Activated T-cell treated with anti-CD3 and anti-CD28 coated beads, Interleukin-2, amount 50 U/mL, for 24 hours (primary cell): ENCODE measurements at regions not wholly inside any gene's neighbourhood (a gene's known extent, or its start where the extent isn't known, plus 50 kb on each side); places are given as distances from the start of the nearest gene placed in this dataset.

ENCODE experiments used
- DNase-seq: peaks from one replicate; pipeline ENCODE4 v3.0.0-alpha.2; 2020
- H3K27ac Mint-ChIP-seq: 2 replicates; pipeline ENCODE4 v1.8.0; 2020; ENCODE audit warnings: mild to moderate bottlenecking, mixed read lengths
- H3K27me3 Mint-ChIP-seq: 2 replicates; pipeline ENCODE4 v1.8.0; 2020; ENCODE audit warnings: mixed read lengths
- H3K36me3 Mint-ChIP-seq: 2 replicates; pipeline ENCODE4 v1.8.0; 2020; ENCODE audit warnings: low read depth, mixed read lengths
- H3K4me1 Mint-ChIP-seq: 2 replicates; pipeline ENCODE4 v1.8.0; 2020; ENCODE audit warnings: low read depth, mixed read lengths
- H3K4me3 Mint-ChIP-seq: 2 replicates; pipeline ENCODE4 v1.8.0; 2020; ENCODE audit warnings: mild to moderate bottlenecking, moderate library complexity, mixed read lengths
- H3K9me3 Mint-ChIP-seq: 2 replicates; pipeline ENCODE4 v1.8.0; 2020; ENCODE audit warnings: mixed read lengths

DNA sequence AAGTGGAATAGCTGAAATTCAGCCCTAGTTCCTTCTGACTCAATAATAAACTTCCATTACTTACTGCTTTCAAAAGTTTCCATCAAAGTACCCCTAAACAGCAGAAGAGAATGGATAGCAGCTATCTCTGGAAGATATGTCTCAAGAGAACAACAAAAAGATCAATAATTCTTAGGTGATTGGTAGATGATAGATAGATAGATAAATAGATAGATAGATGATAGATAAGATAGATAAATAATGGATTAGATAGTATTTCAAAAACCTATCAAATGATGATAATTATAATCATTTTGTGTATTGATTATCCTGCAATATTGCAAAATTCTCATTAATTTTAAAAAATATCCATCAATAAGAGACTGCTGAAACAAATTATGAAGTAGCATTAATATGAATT lies 97.4 kb upstream of the CCND2 start:
- Mint-ChIP-seq H3K36me3 (no peaks in the 10 kb centered on the region), H3K27me3 (no peaks in the 10 kb centered on the region), H3K4me3 (no peak overlapping the region), H3K9me3 (peaks cover 2% of the 10 kb centered on the region), H3K27ac (no peak overlapping the region), H3K4me1 (peaks cover 27% of the 10 kb centered on the region)
- no peak for DNase-seq

GRCh38 chr12:4174417-4174816 lies 99.1 kb upstream of the CCND2 start:
- no peaks in the 10 kb centered on the region for H3K36me3 Mint-ChIP-seq
- no peak overlapping the region for H3K27ac Mint-ChIP-seq
- H3K4me3 Mint-ChIP-seq, result no peak overlapping the region
- H3K9me3 Mint-ChIP-seq, result peaks cover 2% of the 10 kb centered on the region
- H3K4me1 Mint-ChIP-seq, result peaks cover 42% of the 10 kb centered on the region
- DNase-seq, result no peak
- no peaks in the 10 kb centered on the region for H3K27me3 Mint-ChIP-seq

- Mint-ChIP-seq H3K4me1 (peaks cover 35% of the 10 kb centered on the region), H3K9me3 (no peaks in the 10 kb centered on the region), H3K4me3 (no peak overlapping the region), H3K27me3 (no peaks in the 10 kb centered on the region), H3K36me3 (no peaks in the 10 kb centered on the region), H3K27ac (no peak overlapping the region)
- DNase-seq, result no peak
These were observed 100.6 kb upstream of the CCND2 start for GRCh38 chr12:4172999-4173398.

DNA sequence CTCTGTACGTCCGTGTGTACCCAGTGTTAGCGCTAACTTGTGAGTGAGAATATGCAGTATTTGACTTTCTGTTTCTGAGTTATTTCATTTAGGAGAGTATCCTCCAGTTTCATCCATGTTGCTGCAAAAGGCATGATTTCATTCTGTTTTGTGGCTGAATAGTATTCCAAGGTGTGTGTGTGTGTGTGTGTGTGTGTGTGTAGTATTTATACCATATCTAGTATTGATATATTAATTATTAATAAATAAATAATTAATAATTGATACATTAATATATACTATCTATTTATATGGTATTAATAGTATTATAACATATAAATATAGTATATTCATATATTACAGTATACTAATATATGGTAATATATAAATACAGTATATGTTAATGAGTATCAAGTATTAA lies 101.8 kb upstream of the CCND2 start:
- Mint-ChIP-seq H3K9me3 (no peaks in the 10 kb centered on the region), H3K4me3 (no peak overlapping the region), H3K4me1 (peaks cover 28% of the 10 kb centered on the region), H3K36me3 (no peaks in the 10 kb centered on the region), H3K27ac (no peak overlapping the region), H3K27me3 (no peaks in the 10 kb centered on the region)
- no peak for DNase-seq

- Mint-ChIP-seq H3K36me3 (no peaks in the 10 kb centered on the region), H3K9me3 (no peaks in the 10 kb centered on the region), H3K27ac (peak overlapping the region; percentile 70), H3K4me3 (no peak overlapping the region), H3K27me3 (no peaks in the 10 kb centered on the region), H3K4me1 (peaks cover 37% of the 10 kb centered on the region)
- no peak for DNase-seq
These were observed 103.6 kb upstream of the CCND2 start for GRCh38 chr12:4169959-4170358.

- H3K4me3 Mint-ChIP-seq, result no peak overlapping the region
- DNase-seq, result no peak
These were observed 104.0 kb upstream of the CCND2 start for GRCh38 chr12:4169531-4169930.

GRCh38 chr12:4168036-4168435 lies 105.5 kb upstream of the CCND2 start:
- Mint-ChIP-seq H3K27me3 (no peaks in the 10 kb centered on the region), H3K36me3 (no peaks in the 10 kb centered on the region), H3K9me3 (no peaks in the 10 kb centered on the region), H3K4me3 (no peak overlapping the region), H3K27ac (no peak overlapping the region), H3K4me1 (peaks cover 48% of the 10 kb centered on the region)
- DNase-seq, result no peak

More at GRCh38 chr12:4169531-4169930, 104.0 kb upstream of the CCND2 start:
- no peaks in the 10 kb centered on the region for H3K36me3 Mint-ChIP-seq
- H3K9me3 Mint-ChIP-seq, result no peaks in the 10 kb centered on the region
- peak overlapping the region; percentile 70 for H3K27ac Mint-ChIP-seq
- peaks cover 40% of the 10 kb centered on the region for H3K4me1 Mint-ChIP-seq
- H3K27me3 Mint-ChIP-seq, result no peaks in the 10 kb centered on the region

DNA sequence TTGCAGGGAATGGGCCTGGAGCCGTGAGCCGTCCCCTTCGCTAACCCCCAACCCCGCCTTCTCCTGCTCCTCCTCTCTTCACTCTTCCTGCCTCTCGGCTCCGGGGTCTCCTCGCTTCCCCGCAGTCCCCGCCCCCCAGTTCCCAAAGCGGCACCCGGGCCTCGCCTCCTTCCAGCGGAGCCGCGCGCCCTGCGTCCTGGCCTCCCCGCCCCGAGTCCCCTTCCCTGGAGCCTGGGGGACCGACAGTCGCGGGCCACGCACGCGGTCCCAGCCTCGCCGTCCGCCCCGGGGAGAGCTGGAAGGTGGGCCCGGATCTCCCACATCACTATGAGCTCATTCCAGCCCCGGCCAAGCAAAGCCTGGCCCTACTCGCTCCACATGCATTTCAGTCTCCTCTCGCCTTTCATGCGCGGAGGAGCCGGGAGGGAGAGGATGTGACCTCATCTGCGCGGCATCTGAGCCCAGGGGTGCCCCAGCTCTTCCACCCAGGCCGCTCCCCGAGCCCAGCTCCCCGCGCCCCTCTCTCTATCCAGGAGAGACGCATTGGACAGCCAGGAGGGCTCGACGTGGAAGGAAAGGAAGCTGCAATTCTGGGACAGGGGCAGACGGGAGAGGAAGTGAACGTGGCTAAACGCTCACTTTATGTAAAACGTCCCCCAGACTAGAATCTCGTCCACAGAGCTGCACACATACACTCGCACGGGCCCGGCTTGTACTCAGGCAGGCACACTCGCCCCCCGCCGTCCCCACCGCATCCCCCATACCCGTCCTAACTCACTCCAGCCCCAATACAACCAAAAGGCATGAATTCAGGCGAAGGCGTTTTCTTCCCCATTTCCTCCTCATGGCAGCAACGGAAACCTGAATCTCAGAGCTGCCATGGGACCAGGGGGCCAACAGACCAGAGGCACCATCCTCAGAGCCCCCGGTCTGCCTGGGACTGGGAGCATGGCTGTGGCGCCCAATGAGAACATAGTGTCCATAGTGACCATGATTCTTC lies 108.7 kb upstream of the CCND2 start:
- Mint-ChIP-seq H3K9me3 (no peaks in the 10 kb centered on the region), H3K27me3 (no peaks in the 10 kb centered on the region), H3K4me1 (peaks cover 53% of the 10 kb centered on the region), H3K27ac (peak overlapping the region; percentile 94), H3K4me3 (peak overlapping the region; percentile 77), H3K36me3 (no peaks in the 10 kb centered on the region)
- DNase-seq, result peak; percentile 83

- Mint-ChIP-seq H3K9me3 (no peaks in the 10 kb centered on the region), H3K27ac (peak overlapping the region; percentile 94), H3K4me1 (peaks cover 53% of the 10 kb centered on the region), H3K4me3 (peak overlapping the region; percentile 77), H3K27me3 (no peaks in the 10 kb centered on the region), H3K36me3 (no peaks in the 10 kb centered on the region)
- DNase-seq, result no peak
These were observed 109.4 kb upstream of the CCND2 start for GRCh38 chr12:4164188-4164558.

DNA sequence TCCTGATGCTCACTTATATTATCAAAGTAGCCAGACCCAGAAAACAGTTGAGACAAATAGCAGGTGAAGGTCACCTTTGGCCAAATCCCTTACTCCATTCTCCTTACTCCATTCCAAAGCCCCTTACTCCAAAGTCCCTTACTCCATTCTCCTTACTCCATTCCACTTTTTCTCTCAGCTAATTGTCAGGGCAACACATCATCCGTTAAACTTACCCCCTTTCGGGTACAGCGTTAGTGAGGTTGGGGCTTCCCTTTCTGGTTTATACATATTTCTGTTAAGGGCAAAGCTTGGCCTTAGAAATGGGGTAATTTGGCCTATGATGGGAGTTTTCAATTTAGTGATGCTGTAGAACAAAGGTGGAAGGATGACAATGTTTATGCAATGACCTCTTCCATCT lies 111.8 kb upstream of the CCND2 start:
- no peaks in the 10 kb centered on the region for H3K36me3 Mint-ChIP-seq
- DNase-seq, result no peak
- H3K4me3 Mint-ChIP-seq, result no peak overlapping the region
- no peak overlapping the region for H3K27ac Mint-ChIP-seq
- H3K9me3 Mint-ChIP-seq, result no peaks in the 10 kb centered on the region
- H3K4me1 Mint-ChIP-seq, result peaks cover 66% of the 10 kb centered on the region
- no peaks in the 10 kb centered on the region for H3K27me3 Mint-ChIP-seq

DNA sequence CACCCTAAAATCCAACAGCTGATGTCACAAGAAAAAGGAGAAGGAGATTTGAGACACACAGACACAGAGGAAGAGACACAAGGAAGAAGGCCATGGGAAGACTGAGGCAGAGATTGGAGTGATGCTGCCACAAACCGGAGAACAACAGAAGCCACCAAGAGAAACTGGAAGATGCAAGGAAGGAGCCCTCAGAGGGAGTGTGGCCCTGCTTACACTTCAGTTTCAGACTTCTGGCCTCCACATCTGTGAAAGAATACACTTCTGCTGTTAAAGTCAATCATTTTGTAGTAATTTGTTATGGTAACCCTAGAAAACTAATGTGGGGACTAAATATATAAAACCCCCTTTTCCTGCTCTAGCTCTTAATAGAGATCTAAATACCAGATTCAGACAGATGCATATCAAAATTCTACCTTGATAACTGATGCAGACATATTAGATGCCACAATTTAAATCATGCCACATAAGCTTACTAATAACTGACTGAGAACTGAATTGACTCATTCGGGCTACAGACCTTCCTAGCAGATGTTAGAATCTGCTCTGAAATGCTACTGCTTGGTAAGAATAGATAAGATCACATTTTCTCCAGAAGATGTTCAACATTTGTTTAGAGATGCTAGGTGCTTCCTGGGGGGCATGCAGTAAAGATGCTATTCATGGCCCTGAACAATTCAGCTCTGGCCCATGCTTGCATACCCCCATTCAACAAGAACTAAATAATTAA lies 113.1 kb upstream of the CCND2 start:
- Mint-ChIP-seq H3K27ac (peak overlapping the region; percentile 89), H3K4me3 (peak overlapping the region; percentile 8), H3K27me3 (no peaks in the 10 kb centered on the region), H3K4me1 (peaks cover 74% of the 10 kb centered on the region), H3K36me3 (no peaks in the 10 kb centered on the region), H3K9me3 (no peaks in the 10 kb centered on the region)
- no peak for DNase-seq

GRCh38 chr12:4159851-4160250 lies 113.7 kb upstream of the CCND2 start:
- H3K4me3 Mint-ChIP-seq, result peak overlapping the region; percentile 8
- no peak for DNase-seq
- H3K27ac Mint-ChIP-seq, result peak overlapping the region; percentile 89
- no peaks in the 10 kb centered on the region for H3K36me3 Mint-ChIP-seq
- H3K4me1 Mint-ChIP-seq, result peaks cover 74% of the 10 kb centered on the region
- H3K27me3 Mint-ChIP-seq, result no peaks in the 10 kb centered on the region
- no peaks in the 10 kb centered on the region for H3K9me3 Mint-ChIP-seq

DNA sequence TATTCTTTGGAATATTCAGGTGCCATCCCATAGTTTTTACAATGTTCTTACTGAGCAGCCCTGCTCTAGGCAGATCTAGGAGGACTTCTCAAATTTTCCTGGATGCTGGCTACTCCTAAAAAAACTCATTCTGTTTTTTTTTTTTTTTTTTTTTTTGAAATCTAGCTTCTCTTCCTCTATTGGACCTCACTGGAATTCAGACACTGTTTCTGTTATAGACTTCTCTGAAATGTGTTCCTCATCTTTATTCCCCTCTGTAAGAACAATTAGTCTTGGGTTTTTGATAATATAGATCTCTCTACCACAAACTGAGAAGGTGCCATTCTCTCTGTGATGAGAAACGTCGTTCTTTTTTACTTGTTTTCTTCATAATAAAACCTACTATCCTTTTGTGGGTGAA lies 115.3 kb upstream of the CCND2 start:
- Mint-ChIP-seq H3K4me3 (peak overlapping the region; percentile 20), H3K9me3 (no peaks in the 10 kb centered on the region), H3K36me3 (no peaks in the 10 kb centered on the region), H3K4me1 (peaks cover 80% of the 10 kb centered on the region), H3K27me3 (no peaks in the 10 kb centered on the region), H3K27ac (peak overlapping the region; percentile 84)
- no peak for DNase-seq

DNA sequence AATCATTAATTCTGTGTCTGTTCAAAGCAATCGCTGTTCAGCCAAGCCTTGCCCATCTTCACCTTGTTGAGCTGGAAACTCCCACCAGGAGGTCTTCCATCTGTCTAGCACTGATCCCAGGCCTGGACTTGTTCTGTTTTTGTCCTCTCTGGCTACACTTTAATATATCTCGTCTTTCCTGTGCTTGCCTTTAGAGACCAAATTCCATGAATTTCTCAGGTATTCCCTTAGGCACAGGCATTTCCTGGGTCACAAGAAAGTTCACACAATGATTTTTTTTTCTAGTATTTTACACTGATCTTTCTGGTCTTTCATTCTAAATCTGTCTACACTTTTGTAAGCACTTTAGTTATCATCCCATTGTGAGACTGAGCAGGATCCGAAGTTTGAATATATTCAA lies 116.4 kb upstream of the CCND2 start:
- Mint-ChIP-seq H3K36me3 (no peaks in the 10 kb centered on the region), H3K4me3 (no peak overlapping the region), H3K4me1 (peaks cover 92% of the 10 kb centered on the region), H3K9me3 (no peaks in the 10 kb centered on the region), H3K27ac (no peak overlapping the region), H3K27me3 (no peaks in the 10 kb centered on the region)
- DNase-seq, result no peak

DNA sequence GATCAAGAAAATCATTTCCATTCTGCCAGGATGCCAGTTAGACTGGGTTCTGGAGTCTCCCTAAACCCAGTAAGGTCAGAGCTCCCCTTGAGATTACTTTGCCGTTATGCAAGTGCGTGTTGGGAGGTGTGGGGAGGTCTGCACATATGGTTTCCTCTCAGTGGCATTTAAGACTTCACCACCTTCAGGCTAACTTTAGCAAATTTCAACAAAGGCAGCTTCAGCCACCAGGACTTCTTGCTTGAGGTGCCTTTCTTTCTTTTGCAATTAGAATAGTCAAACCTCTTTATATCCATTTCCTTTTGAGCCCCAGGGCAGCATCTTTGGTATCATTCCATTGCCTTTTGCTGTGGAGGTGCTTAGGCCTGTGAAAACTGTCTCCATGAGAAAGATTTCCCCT lies 117.2 kb upstream of the CCND2 start:
- DNase-seq, result no peak
- peak overlapping the region; percentile 55 for H3K27ac Mint-ChIP-seq
- H3K4me3 Mint-ChIP-seq, result no peak overlapping the region
- no peaks in the 10 kb centered on the region for H3K9me3 Mint-ChIP-seq
- no peaks in the 10 kb centered on the region for H3K27me3 Mint-ChIP-seq
- peaks cover 92% of the 10 kb centered on the region for H3K4me1 Mint-ChIP-seq
- H3K36me3 Mint-ChIP-seq, result no peaks in the 10 kb centered on the region
